ENCODE measurements at regions not wholly inside any gene's neighbourhood (a gene's known extent, or its start where the extent isn't known, plus 50 kb on each side); places are given as distances from the start of the nearest gene placed in this dataset.

DNA sequence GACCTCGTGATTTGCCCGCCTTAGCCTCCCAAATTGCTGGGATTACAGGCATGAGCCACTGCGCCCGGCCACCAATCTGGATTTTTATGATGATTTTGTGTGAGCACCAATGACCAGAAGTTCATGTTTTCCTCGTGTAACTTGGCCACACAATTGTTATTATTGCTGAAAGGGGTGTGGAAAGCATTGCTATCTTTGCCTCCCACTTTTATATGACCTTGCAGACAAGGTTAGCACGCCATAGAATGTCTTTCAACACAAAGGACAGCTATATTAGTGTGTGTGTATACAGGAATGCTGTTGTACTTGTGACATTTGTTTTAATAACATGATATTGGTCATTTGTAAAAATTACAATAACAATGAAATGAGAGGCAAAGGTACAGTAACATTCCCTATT is 155.0 kb upstream of the ERCC6L2 start:
- in situ Hi-C loops (cut with MboI) (no loop called here), intact Hi-C loops (cut with micrococcal nuclease) (no loop called here)
- H3K4me1 ChIP-seq (replicated peaks in 1 of 2; ENCODE audit: control insufficient read depth in 2 of 2, insufficient read depth in 2 of 2, low read length in 2 of 2), result no peaks in the 10 kb centered on the region
- H3K4me3 ChIP-seq, result no peak overlapping the region
- no peak overlapping the region for H2AFZ ChIP-seq (ENCODE audit: low read depth, low read length)
- H3K9ac ChIP-seq (ENCODE audit: insufficient read depth in 1 of 2, low read depth in 2 of 2, low read length in 2 of 2), result no peak overlapping the region
- FAIRE-seq (no peak), ATAC-seq (no peak), DNase-seq (ENCODE audit: extremely low read depth in 1 of 4, low spot score in 3 of 4) (no peak)
- ChIA-PET CTCF (ENCODE audit: low intra/inter-chr PET ratio) (no interaction called here), POLR2A (no interaction called here)
- BruUV-seq (replicated peaks), result no TSS peak
- no peaks in the 10 kb centered on the region for H3K9me1 ChIP-seq (ENCODE audit: control insufficient read depth, insufficient read depth, low read length)
- TF ChIP-seq SMARCB1 (IDR thresholded peaks at IDR 0.05; ENCODE audit: insufficient read length, low read depth), result no peak
- TF ChIP-seq ETV6 (IDR thresholded peaks at IDR 0.05; ENCODE audit: borderline replicate concordance in 1 of 2, low read depth in 2 of 2, low read length in 1 of 2), result no peak
- TF ChIP-seq ETV6 (CRISPR knock-in tag; IDR thresholded peaks at IDR 0.05; ENCODE audit: borderline replicate concordance), result no peak
- no peak for TF ChIP-seq ZNF436 (CRISPR knock-in tag; IDR thresholded peaks at IDR 0.05)
- TF ChIP-seq POLR2G (IDR thresholded peaks at IDR 0.05; ENCODE audit: low read depth, low read length), result no peak
- TF ChIP-seq RUNX1 (IDR thresholded peaks at IDR 0.05; ENCODE audit: low read depth), result no peak
- no peak for TF ChIP-seq RHOXF2B (CRISPR knock-in tag; conservative IDR thresholded peaks at IDR 0.05)
- 0% methylated on average over 4 of the region's 6 CpGs for WGBS (ENCODE audit: insufficient coverage, low coverage, missing lambda C conversion rate)
- H3K79me2 ChIP-seq (ENCODE audit: control insufficient read depth, insufficient read depth, low read length), result no peaks in the 10 kb centered on the region
- 0 out of 2 replicates have a peak, but pooled peaks cover 2% of the 10 kb centered on the region for H3K9me3 ChIP-seq (replicated peaks; ENCODE audit: control insufficient read depth, insufficient read depth, low read depth, low read length)
- H3K36me3 ChIP-seq (ENCODE audit: control insufficient read depth, insufficient read depth, low read length), result no peaks in the 10 kb centered on the region
- no peak overlapping the region for H3K27ac ChIP-seq (ENCODE audit: extremely low read depth, low read depth, low read length)
- H4K20me1 ChIP-seq (replicated peaks; ENCODE audit: control insufficient read depth, insufficient read depth, low read length), result no peaks in the 10 kb centered on the region
- no peaks in the 10 kb centered on the region; a peak in 2 of 5 replicates for H3K27me3 ChIP-seq (ENCODE audit: control insufficient read depth in 2 of 2, insufficient read depth in 2 of 2, low read length in 2 of 2)
- no peak overlapping the region for H3K4me2 ChIP-seq (ENCODE audit: insufficient read depth, low read length)

DNA sequence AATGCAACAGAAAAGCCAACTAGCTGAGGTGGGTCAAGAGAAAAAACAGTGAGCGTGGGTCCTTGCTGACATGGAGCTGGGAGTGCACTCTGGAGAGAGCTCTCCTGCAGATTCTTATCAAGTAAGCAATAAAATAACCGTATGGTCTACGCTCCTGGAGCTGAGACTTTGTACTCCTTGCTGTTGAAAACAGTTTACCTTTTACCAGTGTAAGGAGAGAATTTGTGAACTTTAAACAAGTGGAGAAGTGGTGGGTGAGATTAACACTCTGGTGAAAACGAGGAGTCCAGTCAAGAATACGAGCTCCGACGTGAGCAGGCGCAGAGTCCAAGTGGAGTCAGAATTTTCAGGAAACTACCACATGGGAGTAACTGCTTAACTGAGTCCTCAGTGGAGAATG is 156.1 kb upstream of the ERCC6L2 start:
- H3K36me3 ChIP-seq (ENCODE audit: control insufficient read depth, insufficient read depth, low read length), result no peaks in the 10 kb centered on the region
- H3K9me1 ChIP-seq (ENCODE audit: control insufficient read depth, insufficient read depth, low read length), result no peaks in the 10 kb centered on the region
- no peak overlapping the region for H3K9ac ChIP-seq (ENCODE audit: insufficient read depth in 1 of 2, low read depth in 2 of 2, low read length in 2 of 2)
- DNase-seq (ENCODE audit: extremely low read depth in 1 of 4, low spot score in 3 of 4), result no peak
- ChIA-PET CTCF (ENCODE audit: low intra/inter-chr PET ratio) (no interaction called here), POLR2A (interaction anchor here (0.6 to 0.8 kb wide), 2 partner anchors 9 to 258 kb away, joined by 3 to 4 read pairs; no protein-coding TSS in a partner anchor)
- intact Hi-C loops (cut with micrococcal nuclease), result no loop called here
- H4K20me1 ChIP-seq (replicated peaks; ENCODE audit: control insufficient read depth, insufficient read depth, low read length), result no peaks in the 10 kb centered on the region
- H3K27ac ChIP-seq (ENCODE audit: extremely low read depth, low read depth, low read length), result no peak overlapping the region
- no peak overlapping the region for H3K4me3 ChIP-seq
- no peak overlapping the region for H3K4me2 ChIP-seq (ENCODE audit: insufficient read depth, low read length)
- no peaks in the 10 kb centered on the region; a peak in 1 of 5 replicates for H3K27me3 ChIP-seq (ENCODE audit: control insufficient read depth in 2 of 2, insufficient read depth in 2 of 2, low read length in 2 of 2)
- no peak overlapping the region for H2AFZ ChIP-seq (ENCODE audit: low read depth, low read length)
- 0 out of 2 replicates have a peak, but pooled peaks cover 2% of the 10 kb centered on the region for H3K9me3 ChIP-seq (replicated peaks; ENCODE audit: control insufficient read depth, insufficient read depth, low read depth, low read length)
- no peak for ATAC-seq
- H3K4me1 ChIP-seq (replicated peaks in 1 of 2; ENCODE audit: control insufficient read depth in 2 of 2, insufficient read depth in 2 of 2, low read length in 2 of 2), result no peaks in the 10 kb centered on the region
- under 1% methylated on average over 8 of the region's 8 CpGs for WGBS (ENCODE audit: insufficient coverage, low coverage, missing lambda C conversion rate)
- FAIRE-seq, result no peak
- BruUV-seq (replicated peaks), result no TSS peak
- in situ Hi-C loops (cut with MboI), result no loop called here
- H3K79me2 ChIP-seq (ENCODE audit: control insufficient read depth, insufficient read depth, low read length), result no peaks in the 10 kb centered on the region
- TF ChIP-seq CEBPB (tag; IDR thresholded peaks at IDR 0.05) (no peak), RCOR1 (IDR thresholded peaks at IDR 0.05; ENCODE audit: borderline replicate concordance in 1 of 2, low read depth in 2 of 2, low read length in 2 of 2) (no peak), HDAC6 (IDR thresholded peaks at IDR 0.05; ENCODE audit: low read depth, low read length) (no peak), SETDB1 (IDR thresholded peaks at IDR 0.05; ENCODE audit: low read length) (no peak), ZNF785 (CRISPR knock-in tag; IDR thresholded peaks at IDR 0.05) (no peak), STAT5A (IDR thresholded peaks at IDR 0.05; ENCODE audit: borderline replicate concordance, low read length) (no peak), NFRKB (IDR thresholded peaks at IDR 0.05; ENCODE audit: low read depth) (no peak), ADNP (tag; IDR thresholded peaks at IDR 0.05) (no peak), BRD4 (IDR thresholded peaks at IDR 0.05) (no peak), HNRNPUL1 (IDR thresholded peaks at IDR 0.05; ENCODE audit: low read length) (no peak)
- TF ChIP-seq, protein P1, sequence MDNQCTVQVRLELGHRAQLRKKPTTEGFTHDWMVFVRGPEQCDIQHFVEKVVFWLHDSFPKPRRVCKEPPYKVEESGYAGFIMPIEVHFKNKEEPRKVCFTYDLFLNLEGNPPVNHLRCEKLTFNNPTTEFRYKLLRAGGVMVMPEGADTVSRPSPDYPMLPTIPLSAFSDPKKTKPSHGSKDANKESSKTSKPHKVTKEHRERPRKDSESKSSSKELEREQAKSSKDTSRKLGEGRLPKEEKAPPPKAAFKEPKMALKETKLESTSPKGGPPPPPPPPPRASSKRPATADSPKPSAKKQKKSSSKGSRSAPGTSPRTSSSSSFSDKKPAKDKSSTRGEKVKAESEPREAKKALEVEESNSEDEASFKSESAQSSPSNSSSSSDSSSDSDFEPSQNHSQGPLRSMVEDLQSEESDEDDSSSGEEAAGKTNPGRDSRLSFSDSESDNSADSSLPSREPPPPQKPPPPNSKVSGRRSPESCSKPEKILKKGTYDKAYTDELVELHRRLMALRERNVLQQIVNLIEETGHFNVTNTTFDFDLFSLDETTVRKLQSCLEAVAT (IDR thresholded peaks at IDR 0.05), result no peak
- TF ChIP-seq, protein P2, sequence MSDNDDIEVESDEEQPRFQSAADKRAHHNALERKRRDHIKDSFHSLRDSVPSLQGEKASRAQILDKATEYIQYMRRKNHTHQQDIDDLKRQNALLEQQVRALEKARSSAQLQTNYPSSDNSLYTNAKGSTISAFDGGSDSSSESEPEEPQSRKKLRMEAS (CRISPR knock-in tag; IDR thresholded peaks at IDR 0.05), result no peak

Measured in K562 (cell line).